HepG2 (cell line): ENCODE measurements at regions not wholly inside any gene's neighbourhood (a gene's known extent, or its start where the extent isn't known, plus 50 kb on each side); places are given as distances from the start of the nearest gene placed in this dataset.

Experiments used
- ATAC-seq: fragments of 200-7000 bp; cut with Tn5 transposase; 3 replicates; pipeline ENCODE4 v1.9.1; 2020; ENCODE audit warnings: mild to moderate bottlenecking, moderate library complexity
- BruUV-seq: library from RNA; stranded (reverse); fragments of 400-500 nt; replicated peaks from 2 replicates; lab custom pipeline; 2021; lab: Mats Ljungman, UMichigan
- CTCF ChIA-PET: fragments of 300-600 bp; formaldehyde crosslinking; extraction: SDS; loops from one replicate; lab custom pipeline; 2021; ENCODE audit warnings: low total read pairs, inconsistent platforms, low intra/inter-chr PET ratio; lab: Yijun Ruan, JAX
- POLR2A ChIA-PET: fragments of 350-600 bp; sonication (Branson Sonifier 250); formaldehyde crosslinking; loops from one replicate; lab custom pipeline; 2020; ENCODE audit warnings: antibody characterized with exemption, inconsistent platforms; lab: Yijun Ruan, JAX
- DNase-seq: peaks from one replicate; pipeline ENCODE4 v3.0.0-alpha.2; 2015; ENCODE audit warnings: low spot score
- FAIRE-seq: peaks from 3 replicates; lab custom pipeline; 2011; peaks lifted over from hg19 to GRCh38; lab: Jason Lieb, UNC
- H2AFZ ChIP-seq: one replicate; pipeline ENCODE4 v1.6.1; 2011; ENCODE audit warnings: low read length, inconsistent platforms
- H3K27ac ChIP-seq: fragments of 300-600 bp; 3 replicates; pipeline ENCODE4 v1.8.0; 2011; ENCODE audit warnings: mixed run types, mild to moderate bottlenecking, mixed read lengths, low read length, inconsistent platforms; ENCODE audit not compliant: insufficient read depth; ENCODE audit errors: extremely low read length
- H3K27me3 ChIP-seq, 2 experiments: fragments of 200-600 bp in 1 of 2; 2 replicates in 1 of 2; 3 replicates in 1 of 2; pipeline versions ENCODE4 v1.6.0 to v1.8.0; 2011; ENCODE audit warnings: low read length in 2 of 2, mild to moderate bottlenecking in 2 of 2, moderate library complexity in 2 of 2, inconsistent platforms in 1 of 2; ENCODE audit not compliant: insufficient read depth in 2 of 2, control insufficient read depth in 1 of 2
- H3K36me3 ChIP-seq, 2 experiments: fragments of 200-600 bp in 1 of 2; replicated peaks in 1 of 2; 2 replicates in 1 of 2; 3 replicates in 1 of 2; pipeline versions ENCODE4 v1.5.1 to v1.8.0; 2011; ENCODE audit warnings: low read length in 2 of 2, inconsistent platforms in 1 of 2; ENCODE audit not compliant: insufficient read depth in 2 of 2, control insufficient read depth in 1 of 2
- H3K4me1 ChIP-seq: 2 replicates; pipeline ENCODE4 v1.5.1; 2012; ENCODE audit warnings: low read length, inconsistent platforms; ENCODE audit not compliant: insufficient read depth
- H3K4me2 ChIP-seq: 2 replicates; pipeline ENCODE4 v1.6.0; 2011; ENCODE audit warnings: low read depth, low read length, inconsistent platforms
- H3K4me3 ChIP-seq, 3 experiments: fragments of 200-600 bp in 1 of 3; sonication (generic), shearing (Covaris generic) in 1 of 3; replicated peaks in 1 of 3; 2 replicates each; pipeline ENCODE4 v1.5.1; 2011 to 2016; ENCODE audit warnings: low read length in 3 of 3, inconsistent platforms in 2 of 3, low read depth in 2 of 3, mild to moderate bottlenecking in 2 of 3, control low read depth in 1 of 3, mixed read lengths in 1 of 3; ENCODE audit not compliant: insufficient read depth in 1 of 3
- H3K79me2 ChIP-seq: one replicate; pipeline ENCODE4 v1.6.1; 2011; ENCODE audit warnings: low read length, inconsistent platforms; ENCODE audit not compliant: insufficient read depth
- H3K9ac ChIP-seq: 2 replicates; pipeline ENCODE4 v1.6.0; 2011; ENCODE audit warnings: mild to moderate bottlenecking, low read depth, low read length, inconsistent platforms; ENCODE audit not compliant: insufficient read depth
- H3K9me3 ChIP-seq: 2 replicates; pipeline ENCODE4 v1.5.1; 2012; ENCODE audit warnings: mild to moderate bottlenecking, low read length
- H4K20me1 ChIP-seq: 2 replicates; pipeline ENCODE4 v1.6.0; 2011; ENCODE audit warnings: inconsistent platforms, mild to moderate bottlenecking, low read length, moderate library complexity; ENCODE audit not compliant: insufficient read depth
- MAFG ChIP-seq: sonication (generic); formaldehyde crosslinking; IDR thresholded peaks from 2 replicates; pipeline ENCODE4 v1.5.1; 2020; ENCODE audit warnings: mild to moderate bottlenecking, missing genetic modification reagents
- NFATC3 ChIP-seq: sonication (generic); formaldehyde crosslinking; IDR thresholded peaks from 2 replicates; pipeline ENCODE4 v1.5.1; 2020; ENCODE audit warnings: mild to moderate bottlenecking, missing genetic modification reagents
- TBX3 ChIP-seq: fragments of 450-650 bp; IDR thresholded peaks from 2 replicates; pipeline ENCODE4 v1.6.1; 2017; ENCODE audit warnings: antibody characterized with exemption, mild to moderate bottlenecking, inconsistent platforms, borderline replicate concordance
- ZBTB38 ChIP-seq: sonication (generic); formaldehyde crosslinking; IDR thresholded peaks from 2 replicates; pipeline ENCODE4 v1.5.1; 2020; ENCODE audit warnings: mild to moderate bottlenecking, missing genetic modification reagents
- ZFP62 ChIP-seq: sonication (generic); formaldehyde crosslinking; IDR thresholded peaks from 2 replicates; pipeline ENCODE4 v1.4.0; 2020; ENCODE audit warnings: missing genetic modification reagents
- ZNF432 ChIP-seq: sonication (generic); formaldehyde crosslinking; IDR thresholded peaks from 2 replicates; pipeline ENCODE4 v1.5.0; 2020; ENCODE audit warnings: missing genetic modification reagents, mild to moderate bottlenecking, borderline replicate concordance
- ZNF589 ChIP-seq: sonication (generic); formaldehyde crosslinking; conservative IDR thresholded peaks from 2 replicates; pipeline ENCODE4 v1.8.0; 2022; ENCODE audit warnings: mild to moderate bottlenecking, moderate library complexity, missing genetic modification reagents
- ZNF660 ChIP-seq: sonication (generic); formaldehyde crosslinking; IDR thresholded peaks from 2 replicates; pipeline ENCODE4 v1.5.1; 2020; ENCODE audit warnings: mild to moderate bottlenecking, low read depth, missing genetic modification reagents, borderline replicate concordance
- WGBS: methylation state at CpG from one replicate; pipeline ENCODE4 v1.1.6; 2017; ENCODE audit warnings: low lambda C conversion rate; 5-methylcytosine and 5-hydroxymethylcytosine counted together
- in situ Hi-C: cut with HindIII; loops from 2 replicates; pipeline ENCODE4 v1.10.0; 2017; ENCODE audit warnings: low pct_unique_long_range_greater_than_20kb; ENCODE audit not compliant: extremely low pct_ligation_motif_present
- intact Hi-C: fragments of 100-400 bp; cut with micrococcal nuclease; formaldehyde crosslinking; loops from one replicate; pipeline ENCODE4 v1.10.0; 2022; ENCODE audit not compliant: unreplicated experiment
- TF ChIP-seq, protein P1 (sequence below): sonication (generic); formaldehyde crosslinking; IDR thresholded peaks from 2 replicates; pipeline ENCODE4 v1.4.0; 2020; ENCODE audit warnings: mild to moderate bottlenecking, missing genetic modification reagents, borderline replicate concordance

DNA sequence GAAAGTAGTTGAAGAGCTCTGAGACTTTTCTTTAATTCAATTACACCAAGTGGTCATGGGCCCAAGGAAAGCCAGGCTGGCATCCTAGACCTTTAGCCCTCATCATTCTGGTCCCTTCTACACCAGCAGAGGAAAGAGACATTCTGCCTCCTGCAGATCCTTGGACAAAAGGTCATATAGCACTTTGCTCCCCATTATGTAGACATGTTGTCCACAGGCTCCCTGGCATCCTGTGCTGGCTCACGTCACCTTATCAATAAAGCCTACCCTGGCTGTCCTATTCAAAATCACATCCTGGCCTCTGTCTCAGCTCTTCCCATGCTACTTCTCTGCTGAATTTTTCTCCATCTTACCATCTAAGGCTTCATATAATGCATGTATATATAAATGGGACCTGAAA, 61.6 kb upstream of the MAF start (continued):
- TF ChIP-seq ZNF432 (CRISPR knock-in tag) = no peak
- TF ChIP-seq, protein P1, sequence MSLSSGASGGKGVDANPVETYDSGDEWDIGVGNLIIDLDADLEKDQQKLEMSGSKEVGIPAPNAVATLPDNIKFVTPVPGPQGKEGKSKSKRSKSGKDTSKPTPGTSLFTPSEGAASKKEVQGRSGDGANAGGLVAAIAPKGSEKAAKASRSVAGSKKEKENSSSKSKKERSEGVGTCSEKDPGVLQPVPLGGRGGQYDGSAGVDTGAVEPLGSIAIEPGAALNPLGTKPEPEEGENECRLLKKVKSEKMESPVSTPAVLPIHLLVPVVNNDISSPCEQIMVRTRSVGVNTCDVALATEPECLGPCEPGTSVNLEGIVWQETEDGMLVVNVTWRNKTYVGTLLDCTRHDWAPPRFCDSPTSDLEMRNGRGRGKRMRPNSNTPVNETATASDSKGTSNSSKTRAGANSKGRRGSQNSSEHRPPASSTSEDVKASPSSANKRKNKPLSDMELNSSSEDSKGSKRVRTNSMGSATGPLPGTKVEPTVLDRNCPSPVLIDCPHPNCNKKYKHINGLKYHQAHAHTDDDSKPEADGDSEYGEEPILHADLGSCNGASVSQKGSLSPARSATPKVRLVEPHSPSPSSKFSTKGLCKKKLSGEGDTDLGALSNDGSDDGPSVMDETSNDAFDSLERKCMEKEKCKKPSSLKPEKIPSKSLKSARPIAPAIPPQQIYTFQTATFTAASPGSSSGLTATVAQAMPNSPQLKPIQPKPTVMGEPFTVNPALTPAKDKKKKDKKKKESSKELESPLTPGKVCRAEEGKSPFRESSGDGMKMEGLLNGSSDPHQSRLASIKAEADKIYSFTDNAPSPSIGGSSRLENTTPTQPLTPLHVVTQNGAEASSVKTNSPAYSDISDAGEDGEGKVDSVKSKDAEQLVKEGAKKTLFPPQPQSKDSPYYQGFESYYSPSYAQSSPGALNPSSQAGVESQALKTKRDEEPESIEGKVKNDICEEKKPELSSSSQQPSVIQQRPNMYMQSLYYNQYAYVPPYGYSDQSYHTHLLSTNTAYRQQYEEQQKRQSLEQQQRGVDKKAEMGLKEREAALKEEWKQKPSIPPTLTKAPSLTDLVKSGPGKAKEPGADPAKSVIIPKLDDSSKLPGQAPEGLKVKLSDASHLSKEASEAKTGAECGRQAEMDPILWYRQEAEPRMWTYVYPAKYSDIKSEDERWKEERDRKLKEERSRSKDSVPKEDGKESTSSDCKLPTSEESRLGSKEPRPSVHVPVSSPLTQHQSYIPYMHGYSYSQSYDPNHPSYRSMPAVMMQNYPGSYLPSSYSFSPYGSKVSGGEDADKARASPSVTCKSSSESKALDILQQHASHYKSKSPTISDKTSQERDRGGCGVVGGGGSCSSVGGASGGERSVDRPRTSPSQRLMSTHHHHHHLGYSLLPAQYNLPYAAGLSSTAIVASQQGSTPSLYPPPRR (CRISPR knock-in tag) = no peak
- no peak for TF ChIP-seq MAFG (CRISPR knock-in tag)
- no peak for TF ChIP-seq NFATC3 (CRISPR knock-in tag)
- TF ChIP-seq ZFP62 = no peak
- TF ChIP-seq ZNF660 = no peak
- TF ChIP-seq ZBTB38 (CRISPR knock-in tag) = no peak
- TF ChIP-seq, all 625 proteins: peak for 0

DNA sequence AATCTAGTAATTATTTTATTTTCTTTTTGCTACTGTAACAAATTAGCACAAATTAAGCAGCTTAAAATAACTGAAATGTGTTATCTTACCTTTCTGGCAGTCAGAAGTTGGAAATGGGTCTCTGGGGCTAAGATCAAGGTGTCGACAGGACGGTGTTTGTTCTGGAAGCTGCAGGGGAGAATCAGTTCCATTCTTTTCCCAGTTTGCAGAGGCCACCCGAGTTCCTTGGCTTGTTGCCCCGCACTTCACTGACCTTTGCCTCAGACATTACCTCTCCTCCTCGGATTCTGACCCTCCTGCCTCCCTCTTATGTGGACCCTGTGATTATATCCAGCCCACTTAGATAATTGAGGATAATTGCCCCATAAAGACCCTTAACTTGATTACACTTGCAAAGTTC, 61.0 kb upstream of the MAF start:
- CTCF ChIA-PET = no interaction called here
- Histone ChIP-seq H3K4me3 (no peak overlapping the region), H2AFZ (no peak overlapping the region), H3K27ac (no peak overlapping the region), H3K79me2 (no peaks in the 10 kb centered on the region), H3K36me3 (no peaks in the 10 kb centered on the region), H3K27me3 (no peaks in the 10 kb centered on the region), H3K4me2 (no peak overlapping the region), H4K20me1 (no peaks in the 10 kb centered on the region), H3K4me1 (no peaks in the 10 kb centered on the region), H3K9me3 (peaks cover 53% of the 10 kb centered on the region), H3K9ac (no peak overlapping the region)
- FAIRE-seq (no peak), ATAC-seq (no peak), DNase-seq (no peak)
- in situ Hi-C loops (no loop called here), intact Hi-C loops (no loop called here)
- POLR2A ChIA-PET = no interaction called here
- BruUV-seq = no TSS peak
- TF ChIP-seq ZNF589 (no peak), TBX3 (no peak)
- 21% methylated on average over 5 of the region's 5 CpGs for WGBS
